Nephron (organoid): ENCODE measurements at regions not wholly inside any gene's neighbourhood (a gene's known extent, or its start where the extent isn't known, plus 50 kb on each side); places are given as distances from the start of the nearest gene placed in this dataset.

ENCODE experiments used
- H3K27ac Mint-ChIP-seq, 3 experiments: 2 replicates each; pipeline ENCODE4 v1.8.0; 2020; ENCODE audit warnings: mixed read lengths in 3 of 3, mild to moderate bottlenecking in 2 of 3, moderate library complexity in 1 of 3
- H3K27me3 Mint-ChIP-seq: 2 replicates; pipeline ENCODE4 v1.8.0; 2021; ENCODE audit warnings: low read depth, mild to moderate bottlenecking, moderate library complexity, mixed read lengths
- H3K36me3 Mint-ChIP-seq: 2 replicates; pipeline ENCODE4 v1.8.0; 2020; ENCODE audit warnings: low read depth, mixed read lengths
- H3K4me1 Mint-ChIP-seq: 2 replicates; pipeline ENCODE4 v1.8.0; 2020; ENCODE audit warnings: mixed read lengths
- H3K4me3 Mint-ChIP-seq, 3 experiments: 2 replicates each; pipeline ENCODE4 v1.8.0; 2020; ENCODE audit warnings: mild to moderate bottlenecking in 3 of 3, mixed read lengths in 3 of 3, moderate library complexity in 2 of 3
- H3K9me3 Mint-ChIP-seq: 2 replicates; pipeline ENCODE4 v1.8.0; 2020; ENCODE audit warnings: mixed read lengths
- CTCF ChIP-seq, 3 experiments: fragments of 200-600 bp; sonication (generic); IDR thresholded peaks; one replicate each; pipeline ENCODE4 v1.5.0; 2021; ENCODE audit warnings: antibody characterized with exemption in 3 of 3; ENCODE audit not compliant: unreplicated experiment in 3 of 3

- no peak for TF ChIP-seq CTCF (IDR thresholded peaks at IDR 0.05; ENCODE audit: unreplicated experiment in 3 of 3)
- no peak overlapping the region for H3K27ac Mint-ChIP-seq
- no peaks in the 10 kb centered on the region for H3K9me3 Mint-ChIP-seq
- H3K27me3 Mint-ChIP-seq = no peaks in the 10 kb centered on the region
- H3K4me1 Mint-ChIP-seq = no peaks in the 10 kb centered on the region
- no peaks in the 10 kb centered on the region for H3K36me3 Mint-ChIP-seq
- no peak overlapping the region for H3K4me3 Mint-ChIP-seq
These were observed 911.6 kb downstream of the EFNA5 start for GRCh38 chr5:106759152-106759551.

- no peaks in the 10 kb centered on the region for H3K36me3 Mint-ChIP-seq
- no peak overlapping the region for H3K4me3 Mint-ChIP-seq
- H3K27ac Mint-ChIP-seq = no peak overlapping the region
- no peaks in the 10 kb centered on the region for H3K9me3 Mint-ChIP-seq
- no peaks in the 10 kb centered on the region for H3K27me3 Mint-ChIP-seq
- TF ChIP-seq CTCF (IDR thresholded peaks at IDR 0.05; ENCODE audit: unreplicated experiment in 3 of 3) = no peak
- peaks cover 6% of the 10 kb centered on the region for H3K4me1 Mint-ChIP-seq
These were observed 913.1 kb downstream of the EFNA5 start for GRCh38 chr5:106757672-106758071.

- no peaks in the 10 kb centered on the region for H3K36me3 Mint-ChIP-seq
- TF ChIP-seq CTCF (IDR thresholded peaks at IDR 0.05; ENCODE audit: unreplicated experiment in 3 of 3) = no peak
- peaks cover 6% of the 10 kb centered on the region for H3K4me1 Mint-ChIP-seq
- H3K27ac Mint-ChIP-seq = no peak overlapping the region
- no peaks in the 10 kb centered on the region for H3K27me3 Mint-ChIP-seq
- no peak overlapping the region for H3K4me3 Mint-ChIP-seq
- H3K9me3 Mint-ChIP-seq = no peaks in the 10 kb centered on the region
These were observed 914.9 kb downstream of the EFNA5 start for GRCh38 chr5:106755789-106756188.

GRCh38 chr5:106755066-106755465, 915.7 kb downstream of the EFNA5 start:
- Mint-ChIP-seq H3K27ac (peak overlapping the region; percentile 15 to 16 (median 15)), H3K27me3 (no peaks in the 10 kb centered on the region), H3K4me1 (peaks cover 6% of the 10 kb centered on the region), H3K4me3 (no peak overlapping the region), H3K36me3 (no peaks in the 10 kb centered on the region), H3K9me3 (no peaks in the 10 kb centered on the region)
- TF ChIP-seq CTCF (IDR thresholded peaks at IDR 0.05; ENCODE audit: unreplicated experiment in 3 of 3) = no peak

GRCh38 chr5:106749826-106750225, 920.9 kb downstream of the EFNA5 start:
- Mint-ChIP-seq H3K27me3 (no peaks in the 10 kb centered on the region), H3K4me1 (peaks cover 6% of the 10 kb centered on the region), H3K36me3 (no peaks in the 10 kb centered on the region), H3K27ac (no peak overlapping the region), H3K9me3 (no peaks in the 10 kb centered on the region), H3K4me3 (no peak overlapping the region)
- TF ChIP-seq CTCF (IDR thresholded peaks at IDR 0.05; ENCODE audit: unreplicated experiment in 3 of 3) = no peak

- no peak overlapping the region for H3K4me3 Mint-ChIP-seq
- H3K36me3 Mint-ChIP-seq = no peaks in the 10 kb centered on the region
- no peak overlapping the region for H3K27ac Mint-ChIP-seq
- no peaks in the 10 kb centered on the region for H3K4me1 Mint-ChIP-seq
- no peaks in the 10 kb centered on the region for H3K27me3 Mint-ChIP-seq
- no peak for TF ChIP-seq CTCF (IDR thresholded peaks at IDR 0.05; ENCODE audit: unreplicated experiment in 3 of 3)
- H3K9me3 Mint-ChIP-seq = peaks cover 16% of the 10 kb centered on the region
These were observed 931.6 kb downstream of the EFNA5 start for GRCh38 chr5:106739127-106739526.
